ENCODE measurements at regions not wholly inside any gene's neighbourhood (a gene's known extent, or its start where the extent isn't known, plus 50 kb on each side); places are given as distances from the start of the nearest gene placed in this dataset.
"Not testable (repeated sequence)": the region's sequence is repeated elsewhere in the genome, so short reads cannot be mapped to it uniquely, and the experiment has no call there.

DNA sequence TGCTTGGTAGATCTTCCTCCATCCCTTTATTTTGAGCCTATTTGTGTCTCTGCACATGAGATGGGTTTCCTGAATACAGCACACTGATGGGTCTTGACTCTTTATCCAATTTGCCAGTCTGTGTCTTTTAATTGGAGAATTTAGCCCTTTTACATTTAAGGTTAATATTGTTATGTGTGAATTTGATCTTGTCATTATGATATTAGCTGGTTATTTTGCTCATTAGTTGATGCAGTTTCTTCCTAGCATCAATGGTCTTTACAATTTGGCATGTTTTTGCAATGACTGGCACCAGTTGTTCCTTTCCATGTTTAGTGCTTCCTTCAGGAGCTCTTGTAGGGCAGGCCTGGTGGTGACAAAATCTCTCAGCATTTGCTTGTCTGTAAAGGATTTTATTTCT is 72.4 kb downstream of the HNRNPD start:
- not testable (repeated sequence) for H3K9me3 Mint-ChIP-seq, H3K27ac Mint-ChIP-seq, H3K27me3 Mint-ChIP-seq, H3K36me3 Mint-ChIP-seq, H3K4me3 Mint-ChIP-seq, H3K4me1 Mint-ChIP-seq

DNA sequence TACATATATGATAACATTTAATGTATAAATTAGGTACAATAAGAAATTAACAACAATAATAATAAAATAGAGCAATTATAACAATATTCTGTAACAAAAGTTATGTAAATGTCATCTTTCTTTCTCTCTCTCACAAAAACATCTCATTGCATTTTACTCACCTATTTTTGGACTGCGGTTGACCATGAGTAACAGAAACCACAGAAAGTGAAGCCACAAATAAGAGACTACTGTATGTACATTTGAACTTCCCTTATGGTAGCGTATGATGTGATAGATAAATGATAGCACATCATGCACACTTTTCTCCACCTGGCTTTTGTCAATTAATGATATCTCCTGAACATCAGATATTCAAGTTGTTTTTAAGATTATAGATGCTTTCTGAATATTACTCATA is 80.5 kb downstream of the HNRNPD start:
- H3K9me3 Mint-ChIP-seq: no peaks in the 10 kb centered on the region
- no peak overlapping the region for H3K27ac Mint-ChIP-seq
- H3K36me3 Mint-ChIP-seq: no peaks in the 10 kb centered on the region
- no peak overlapping the region for H3K4me3 Mint-ChIP-seq
- no peaks in the 10 kb centered on the region for H3K27me3 Mint-ChIP-seq
- peaks cover 11% of the 10 kb centered on the region for H3K4me1 Mint-ChIP-seq

GRCh38 chr4:82287720-82288119 is 86.1 kb downstream of the HNRNPD start:
- Mint-ChIP-seq H3K27me3 (no peaks in the 10 kb centered on the region), H3K36me3 (no peaks in the 10 kb centered on the region), H3K27ac (no peak overlapping the region), H3K9me3 (no peaks in the 10 kb centered on the region), H3K4me3 (no peak overlapping the region), H3K4me1 (peaks cover 14% of the 10 kb centered on the region)

DNA sequence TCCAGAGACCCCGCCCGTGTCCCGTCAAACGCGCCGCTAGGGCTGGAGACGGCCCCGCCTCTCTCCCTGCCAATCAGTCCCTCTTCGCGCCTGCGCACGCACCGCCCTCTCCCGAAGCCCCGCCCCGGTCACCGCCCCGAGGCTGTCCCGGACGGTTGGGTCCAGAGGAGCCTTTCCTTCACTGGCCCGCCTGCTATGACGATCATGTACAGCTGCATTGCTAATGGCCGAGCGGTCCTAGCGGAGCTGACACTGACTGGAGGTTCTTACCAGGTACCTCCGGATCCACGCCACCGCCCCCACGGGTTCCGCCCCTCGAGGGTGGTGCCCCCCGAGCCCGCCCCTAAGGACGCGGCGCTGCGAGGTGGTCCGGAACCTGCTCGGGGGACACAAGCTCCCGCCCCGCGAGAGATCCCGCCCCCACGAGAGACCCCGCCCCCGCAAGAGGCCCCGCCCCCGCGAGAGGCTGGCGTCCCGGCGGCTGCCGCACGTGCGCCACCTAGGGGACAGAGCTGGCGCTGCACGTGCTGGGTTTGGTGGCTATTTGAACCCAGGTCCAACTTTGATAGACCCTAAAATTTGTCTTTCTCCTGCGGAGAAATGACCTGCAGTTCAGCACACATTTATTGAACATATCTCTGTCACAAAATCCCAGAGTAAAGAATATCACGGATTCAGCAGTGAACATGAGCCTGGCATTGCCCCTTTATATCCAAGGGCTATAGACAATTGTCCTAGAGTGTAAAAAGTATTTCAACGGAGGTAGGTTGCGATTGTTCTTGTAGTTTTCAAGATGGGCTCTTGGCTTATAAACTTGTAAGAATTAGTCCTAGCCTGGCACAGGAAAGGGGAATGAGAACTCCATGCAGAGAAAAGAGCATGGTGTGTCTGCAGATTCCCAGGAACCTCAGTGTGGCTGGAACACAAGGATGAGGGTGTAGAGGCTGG is 88.7 kb downstream of the HNRNPD start:
- peak overlapping the region; percentile 81 for H3K4me3 Mint-ChIP-seq
- no peaks in the 10 kb centered on the region for H3K27me3 Mint-ChIP-seq
- no peaks in the 10 kb centered on the region for H3K36me3 Mint-ChIP-seq
- H3K9me3 Mint-ChIP-seq: no peaks in the 10 kb centered on the region
- peaks cover 14% of the 10 kb centered on the region for H3K4me1 Mint-ChIP-seq
- peak overlapping the region; percentile 43 for H3K27ac Mint-ChIP-seq

GRCh38 chr4:82284475-82284857 is 89.3 kb downstream of the HNRNPD start:
- no peaks in the 10 kb centered on the region for H3K27me3 Mint-ChIP-seq
- H3K36me3 Mint-ChIP-seq: no peaks in the 10 kb centered on the region
- H3K4me1 Mint-ChIP-seq: peaks cover 14% of the 10 kb centered on the region
- H3K4me3 Mint-ChIP-seq: peak overlapping the region; percentile 81
- H3K9me3 Mint-ChIP-seq: no peaks in the 10 kb centered on the region
- peak overlapping the region; percentile 13 for H3K27ac Mint-ChIP-seq

GRCh38 chr4:82282875-82283274 is 90.9 kb downstream of the HNRNPD start:
- Mint-ChIP-seq H3K9me3 (no peaks in the 10 kb centered on the region), H3K4me3 (no peak overlapping the region), H3K27ac (no peak overlapping the region), H3K27me3 (no peaks in the 10 kb centered on the region), H3K4me1 (peaks cover 14% of the 10 kb centered on the region), H3K36me3 (no peaks in the 10 kb centered on the region)

DNA sequence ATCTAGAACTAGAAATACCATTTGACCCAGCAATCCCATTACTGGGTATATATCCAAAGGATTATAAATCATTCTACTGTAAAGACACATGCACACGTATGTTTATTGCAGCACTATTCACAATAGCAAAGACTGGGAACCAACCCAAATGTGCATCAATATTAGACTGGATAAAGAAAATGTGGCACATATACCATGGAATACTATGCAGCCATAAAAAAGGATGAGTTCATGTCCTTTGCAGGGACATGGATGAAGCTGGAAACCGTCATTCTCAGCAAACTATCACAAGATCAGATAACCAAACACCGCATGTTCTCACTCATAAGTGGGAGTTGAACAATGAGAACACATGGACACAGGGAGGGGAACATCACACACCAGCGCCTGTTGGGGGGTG is 94.2 kb downstream of the HNRNPD start:
- not testable (repeated sequence) for H3K27me3 Mint-ChIP-seq, H3K27ac Mint-ChIP-seq, H3K4me1 Mint-ChIP-seq, H3K4me3 Mint-ChIP-seq, H3K9me3 Mint-ChIP-seq, H3K36me3 Mint-ChIP-seq

- peaks cover 23% of the 10 kb centered on the region for H3K4me1 Mint-ChIP-seq
- no peak overlapping the region for H3K4me3 Mint-ChIP-seq
- no peaks in the 10 kb centered on the region for H3K27me3 Mint-ChIP-seq
- no peak overlapping the region for H3K27ac Mint-ChIP-seq
- H3K36me3 Mint-ChIP-seq: no peaks in the 10 kb centered on the region
- no peaks in the 10 kb centered on the region for H3K9me3 Mint-ChIP-seq
Observed at GRCh38 chr4:82276332-82276640, 97.5 kb downstream of the HNRNPD start.

GRCh38 chr4:82275431-82276331 is 98.1 kb downstream of the HNRNPD start:
- Mint-ChIP-seq H3K27ac (no peak overlapping the region), H3K4me3 (no peak overlapping the region), H3K9me3 (no peaks in the 10 kb centered on the region), H3K36me3 (no peaks in the 10 kb centered on the region), H3K27me3 (no peaks in the 10 kb centered on the region), H3K4me1 (peaks cover 26% of the 10 kb centered on the region)

GRCh38 chr4:82274700-82275099 is 99.1 kb downstream of the HNRNPD start:
- peaks cover 26% of the 10 kb centered on the region for H3K4me1 Mint-ChIP-seq
- H3K9me3 Mint-ChIP-seq, H3K4me3 Mint-ChIP-seq, H3K27me3 Mint-ChIP-seq, H3K27ac Mint-ChIP-seq, H3K36me3 Mint-ChIP-seq: not testable (repeated sequence)

- H3K9me3 Mint-ChIP-seq, H3K4me3 Mint-ChIP-seq, H3K27me3 Mint-ChIP-seq, H3K36me3 Mint-ChIP-seq, H3K27ac Mint-ChIP-seq: not testable (repeated sequence)
- peaks cover 39% of the 10 kb centered on the region for H3K4me1 Mint-ChIP-seq
Observed at GRCh38 chr4:82272523-82272922, 101.3 kb downstream of the HNRNPD start.

GRCh38 chr4:82271915-82272480 is 101.8 kb downstream of the HNRNPD start:
- H3K27ac Mint-ChIP-seq, H3K4me3 Mint-ChIP-seq, H3K9me3 Mint-ChIP-seq, H3K27me3 Mint-ChIP-seq, H3K36me3 Mint-ChIP-seq: not testable (repeated sequence)
- peaks cover 42% of the 10 kb centered on the region for H3K4me1 Mint-ChIP-seq

- H3K4me3 Mint-ChIP-seq: no peak overlapping the region
- peaks cover 2% of the 10 kb centered on the region for H3K36me3 Mint-ChIP-seq
- H3K4me1 Mint-ChIP-seq: peaks cover 41% of the 10 kb centered on the region
- no peak overlapping the region for H3K27ac Mint-ChIP-seq
- H3K9me3 Mint-ChIP-seq: peaks cover 4% of the 10 kb centered on the region
- no peaks in the 10 kb centered on the region for H3K27me3 Mint-ChIP-seq
Observed at GRCh38 chr4:82268826-82269193, 105.0 kb downstream of the HNRNPD start.

- peaks cover 4% of the 10 kb centered on the region for H3K9me3 Mint-ChIP-seq
- H3K4me3 Mint-ChIP-seq: no peak overlapping the region
- no peak overlapping the region for H3K27ac Mint-ChIP-seq
- no peaks in the 10 kb centered on the region for H3K27me3 Mint-ChIP-seq
- peaks cover 2% of the 10 kb centered on the region for H3K36me3 Mint-ChIP-seq
- peaks cover 41% of the 10 kb centered on the region for H3K4me1 Mint-ChIP-seq
Observed at GRCh38 chr4:82268050-82268825, 105.6 kb downstream of the HNRNPD start.

GRCh38 chr4:82267506-82267905 is 106.3 kb downstream of the HNRNPD start:
- H3K27me3 Mint-ChIP-seq: no peaks in the 10 kb centered on the region
- H3K27ac Mint-ChIP-seq: no peak overlapping the region
- H3K9me3 Mint-ChIP-seq: peaks cover 4% of the 10 kb centered on the region
- peaks cover 34% of the 10 kb centered on the region for H3K4me1 Mint-ChIP-seq
- H3K4me3 Mint-ChIP-seq: no peak overlapping the region
- peaks cover 2% of the 10 kb centered on the region for H3K36me3 Mint-ChIP-seq

Measured in activated naive CD4-positive, alpha-beta T cell treated with anti-CD3 and anti-CD28 coated beads, Interleukin-2, amount 50 U/mL, for 24 hours (primary cell).